GM12878 (cell line): ENCODE measurements at regions not wholly inside any gene's neighbourhood (a gene's known extent, or its start where the extent isn't known, plus 50 kb on each side); places are given as distances from the start of the nearest gene placed in this dataset.

Experiments used
- ATAC-seq: fragments of 200-7000 bp; cut with Tn5 transposase; 3 replicates; pipeline ENCODE4 v1.9.1; 2020; ENCODE audit warnings: mild to moderate bottlenecking, moderate library complexity
- BruUV-seq: library from RNA; stranded (reverse); fragments of 400-500 nt; replicated peaks from 2 replicates; lab custom pipeline; 2021; lab: Mats Ljungman, UMichigan
- CTCF ChIA-PET: fragments of 300-600 bp; sonication (Branson Sonifier 250); formaldehyde crosslinking; extraction: SDS; loops from one replicate; lab custom pipeline; 2021; ENCODE audit warnings: inconsistent platforms; lab: Yijun Ruan, JAX
- POLR2A ChIA-PET: fragments of 350-600 bp; formaldehyde crosslinking; extraction: SDS; loops from one replicate; lab custom pipeline; 2021; ENCODE audit warnings: inconsistent platforms; lab: Charles Lee
- RAD21 ChIA-PET: fragments of 300-600 bp; sonication (Branson Sonifier 250); formaldehyde crosslinking; loops from one replicate; lab custom pipeline; 2023; ENCODE audit warnings: antibody characterized with exemption; ENCODE audit not compliant: unreplicated experiment; lab: Charles Lee
- SMC1A ChIA-PET: fragments of 300-600 bp; sonication (Branson Sonifier 250); formaldehyde crosslinking; loops from one replicate; lab custom pipeline; 2023; ENCODE audit not compliant: unreplicated experiment, uncharacterized antibody; lab: Charles Lee
- DNase-seq: peaks from one replicate; pipeline ENCODE4 v3.0.0-alpha.2; 2011; ENCODE audit warnings: low read depth, low spot score
- FAIRE-seq: peaks from 3 replicates; lab custom pipeline; 2011; peaks lifted over from hg19 to GRCh38; lab: Jason Lieb, UNC
- H2AFZ ChIP-seq: 2 replicates; pipeline ENCODE4 v1.6.0; 2011; ENCODE audit warnings: low read depth, low read length, control low read depth; ENCODE audit not compliant: control insufficient read depth
- H3K27ac ChIP-seq: 2 replicates; pipeline ENCODE4 v1.5.1; 2011; ENCODE audit warnings: control low read depth; ENCODE audit not compliant: control insufficient read depth, insufficient read depth
- H3K27me3 ChIP-seq, 2 experiments: replicated peaks in 1 of 2; 2 replicates each; pipeline versions ENCODE4 v1.6.0 to v1.6.1; 2011; ENCODE audit warnings: low read length in 1 of 2; ENCODE audit not compliant: control insufficient read depth in 2 of 2, insufficient read depth in 2 of 2
- H3K36me3 ChIP-seq, 2 experiments: 2 replicates each; pipeline ENCODE4 v1.5.1; 2011; ENCODE audit warnings: low read length in 1 of 2; ENCODE audit not compliant: control insufficient read depth in 2 of 2, insufficient read depth in 2 of 2
- H3K4me1 ChIP-seq: 2 replicates; pipeline ENCODE4 v1.6.1; 2011; ENCODE audit warnings: mild to moderate bottlenecking, low read length, moderate library complexity, mixed read lengths; ENCODE audit not compliant: control insufficient read depth, insufficient read depth
- H3K4me2 ChIP-seq: 2 replicates; pipeline ENCODE4 v1.6.0; 2011; ENCODE audit warnings: control low read depth; ENCODE audit not compliant: control insufficient read depth, insufficient read depth
- H3K4me3 ChIP-seq: fragments of 200-600 bp; sonication (generic); 2 replicates; pipeline ENCODE4 v1.5.1; 2016
- H3K79me2 ChIP-seq: 2 replicates; pipeline ENCODE4 v1.6.0; 2011; ENCODE audit warnings: low read length; ENCODE audit not compliant: control insufficient read depth, insufficient read depth
- H3K9ac ChIP-seq: 2 replicates; pipeline ENCODE4 v1.8.0; 2011; ENCODE audit warnings: low read length, control low read depth, mixed read lengths; ENCODE audit not compliant: control insufficient read depth, insufficient read depth
- H3K9me3 ChIP-seq: replicated peaks from 3 replicates; pipeline ENCODE4 v1.5.1; 2011; ENCODE audit warnings: mild to moderate bottlenecking, low read length; ENCODE audit not compliant: control insufficient read depth, insufficient read depth
- H4K20me1 ChIP-seq: 2 replicates; pipeline ENCODE4 v1.6.0; 2011; ENCODE audit not compliant: control insufficient read depth, insufficient read depth
- CHD2 ChIP-seq: IDR thresholded peaks from 2 replicates; pipeline ENCODE4 v1.6.1; 2011; ENCODE audit warnings: low read depth, low read length, improper control_type of control experiment, borderline replicate concordance
- EGR1 ChIP-seq, 2 experiments: IDR thresholded peaks; 1 replicate in 1 of 2; 2 replicates in 1 of 2; pipeline ENCODE4 v1.6.1; 2011 to 2012; ENCODE audit warnings: low read depth in 2 of 2, low read length in 2 of 2, borderline replicate concordance in 1 of 2, mild to moderate bottlenecking in 1 of 2, moderate library complexity in 1 of 2
- FOXK2 ChIP-seq: fragments of 450-650 bp; IDR thresholded peaks from 2 replicates; pipeline ENCODE4 v1.6.1; 2017; ENCODE audit warnings: mild to moderate bottlenecking, moderate library complexity
- GATAD2B ChIP-seq: fragments of 450-650 bp; conservative IDR thresholded peaks from 2 replicates; pipeline ENCODE4 v1.6.1; 2017; ENCODE audit warnings: low read depth, mild to moderate bottlenecking, moderate library complexity
- JUND ChIP-seq: IDR thresholded peaks from 2 replicates; pipeline ENCODE4 v1.6.1; 2012; ENCODE audit warnings: low read depth, mild to moderate bottlenecking, low read length, improper control_type of control experiment, moderate library complexity
- NR2F1 ChIP-seq: fragments of 450-650 bp; conservative IDR thresholded peaks from 2 replicates; pipeline ENCODE4 v1.6.1; 2017; ENCODE audit warnings: mild to moderate bottlenecking
- WGBS: methylation state at CpG from one replicate; pipeline ENCODE4 v1.1.6; 2016; ENCODE audit warnings: low lambda C conversion rate; ENCODE audit not compliant: insufficient replicate concordance, insufficient coverage; ENCODE audit errors: missing lambda C conversion rate; 5-methylcytosine and 5-hydroxymethylcytosine counted together
- in situ Hi-C: fragments of 300-500 bp; cut with MboI; formaldehyde crosslinking; loops from 9 replicates; pipeline ENCODE4 v1.14.3; 2018; ENCODE audit warnings: mixed read lengths
- intact Hi-C: fragments of 100-400 bp; cut with micrococcal nuclease; formaldehyde crosslinking; loops from one replicate; pipeline ENCODE4 v1.14.2; 2022; ENCODE audit not compliant: unreplicated experiment
- TF ChIP-seq, protein P1 (sequence below): IDR thresholded peaks from 2 replicates; pipeline ENCODE4 v1.6.1; 2011; ENCODE audit warnings: borderline replicate concordance, low read depth, mild to moderate bottlenecking, moderate library complexity, mixed read lengths, low read length; ENCODE audit not compliant: insufficient read depth; ENCODE audit errors: extremely low read length
- TF ChIP-seq, protein P2 (sequence below): fragments of 450-650 bp; IDR thresholded peaks from 2 replicates; pipeline ENCODE4 v1.6.1; 2017; ENCODE audit warnings: borderline replicate concordance

DNA sequence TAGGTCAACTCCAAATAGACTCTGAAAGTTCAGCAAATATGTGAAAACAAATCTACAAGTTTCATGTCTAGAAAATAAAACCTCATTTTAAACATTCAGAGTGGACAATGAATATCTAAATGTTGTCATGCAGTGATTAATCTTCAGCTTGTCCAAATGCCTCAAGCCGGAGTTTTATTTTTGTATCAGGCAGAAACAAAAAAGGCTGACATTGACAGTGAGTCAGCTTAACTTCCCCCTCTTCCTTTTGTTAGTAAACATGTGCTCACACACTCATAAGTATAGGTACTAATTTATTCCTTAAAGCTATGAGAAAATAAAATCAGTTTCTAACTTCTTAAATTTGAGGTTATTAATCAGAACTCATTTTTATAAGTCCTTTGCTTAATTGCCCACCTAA, 467.9 kb upstream of the DAB2 start:
- no peak for ATAC-seq
- H3K79me2 ChIP-seq = no peaks in the 10 kb centered on the region
- CTCF ChIA-PET = no interaction called here
- no peak for DNase-seq
- H3K4me2 ChIP-seq = no peak overlapping the region
- H3K9ac ChIP-seq = no peak overlapping the region
- in situ Hi-C loops = no loop called here
- no peaks in the 10 kb centered on the region for H3K4me1 ChIP-seq
- H3K36me3 ChIP-seq = no peaks in the 10 kb centered on the region
- no peak overlapping the region for H3K27ac ChIP-seq
- intact Hi-C loops = no loop called here
- TF ChIP-seq, protein P1, sequence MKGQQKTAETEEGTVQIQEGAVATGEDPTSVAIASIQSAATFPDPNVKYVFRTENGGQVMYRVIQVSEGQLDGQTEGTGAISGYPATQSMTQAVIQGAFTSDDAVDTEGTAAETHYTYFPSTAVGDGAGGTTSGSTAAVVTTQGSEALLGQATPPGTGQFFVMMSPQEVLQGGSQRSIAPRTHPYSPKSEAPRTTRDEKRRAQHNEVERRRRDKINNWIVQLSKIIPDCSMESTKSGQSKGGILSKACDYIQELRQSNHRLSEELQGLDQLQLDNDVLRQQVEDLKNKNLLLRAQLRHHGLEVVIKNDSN = no peak
- TF ChIP-seq NR2F1 = no peak
- TF ChIP-seq JUND = no peak
- no peak for TF ChIP-seq GATAD2B
- TF ChIP-seq EGR1 (IDR thresholded peaks at IDR 0.05; ENCODE audit: borderline replicate concordance in 1 of 2, low read depth in 2 of 2, low read length in 2 of 2) = no peak
- TF ChIP-seq CHD2 = no peak
- no peak for TF ChIP-seq FOXK2
- TF ChIP-seq, protein P2, sequence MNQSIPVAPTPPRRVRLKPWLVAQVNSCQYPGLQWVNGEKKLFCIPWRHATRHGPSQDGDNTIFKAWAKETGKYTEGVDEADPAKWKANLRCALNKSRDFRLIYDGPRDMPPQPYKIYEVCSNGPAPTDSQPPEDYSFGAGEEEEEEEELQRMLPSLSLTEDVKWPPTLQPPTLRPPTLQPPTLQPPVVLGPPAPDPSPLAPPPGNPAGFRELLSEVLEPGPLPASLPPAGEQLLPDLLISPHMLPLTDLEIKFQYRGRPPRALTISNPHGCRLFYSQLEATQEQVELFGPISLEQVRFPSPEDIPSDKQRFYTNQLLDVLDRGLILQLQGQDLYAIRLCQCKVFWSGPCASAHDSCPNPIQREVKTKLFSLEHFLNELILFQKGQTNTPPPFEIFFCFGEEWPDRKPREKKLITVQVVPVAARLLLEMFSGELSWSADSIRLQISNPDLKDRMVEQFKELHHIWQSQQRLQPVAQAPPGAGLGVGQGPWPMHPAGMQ = no peak
- TF ChIP-seq, all 136 proteins: peak for 0
- ChIA-PET SMC1A (no interaction called here), RAD21 (no interaction called here), POLR2A (interaction anchor here (0.7 kb wide), 1 partner anchor 58 kb away, joined by 3 read pairs; no protein-coding TSS in a partner anchor)
- Histone ChIP-seq H3K9me3 (no peaks in the 10 kb centered on the region), H2AFZ (no peak overlapping the region), H3K4me3 (no peak overlapping the region), H4K20me1 (no peaks in the 10 kb centered on the region), H3K27me3 (peaks cover 0 to 2% of the 10 kb centered on the region in 2 experiments; a peak in 1 of 4 replicates)
- no peak for FAIRE-seq
- 87% methylated on average over 1 of the region's 1 CpG for WGBS
- BruUV-seq = no TSS peak
